Stimulated activated CD4-positive, alpha-beta T cell treated with anti-CD3 and anti-CD28 coated beads, Interleukin-4, amount 100 ng/mL, for 48 hours (primary cell): ENCODE measurements at regions not wholly inside any gene's neighbourhood (a gene's known extent, or its start where the extent isn't known, plus 50 kb on each side); places are given as distances from the start of the nearest gene placed in this dataset.
"Not testable (repeated sequence)": the region's sequence is repeated elsewhere in the genome, so short reads cannot be mapped to it uniquely, and the experiment has no call there.

Experiments used
- DNase-seq, 2 donors: peaks; one replicate each; pipeline ENCODE4 v3.0.0-alpha.2; 2020; ENCODE audit warnings: low read depth in 2 of 2

DNA sequence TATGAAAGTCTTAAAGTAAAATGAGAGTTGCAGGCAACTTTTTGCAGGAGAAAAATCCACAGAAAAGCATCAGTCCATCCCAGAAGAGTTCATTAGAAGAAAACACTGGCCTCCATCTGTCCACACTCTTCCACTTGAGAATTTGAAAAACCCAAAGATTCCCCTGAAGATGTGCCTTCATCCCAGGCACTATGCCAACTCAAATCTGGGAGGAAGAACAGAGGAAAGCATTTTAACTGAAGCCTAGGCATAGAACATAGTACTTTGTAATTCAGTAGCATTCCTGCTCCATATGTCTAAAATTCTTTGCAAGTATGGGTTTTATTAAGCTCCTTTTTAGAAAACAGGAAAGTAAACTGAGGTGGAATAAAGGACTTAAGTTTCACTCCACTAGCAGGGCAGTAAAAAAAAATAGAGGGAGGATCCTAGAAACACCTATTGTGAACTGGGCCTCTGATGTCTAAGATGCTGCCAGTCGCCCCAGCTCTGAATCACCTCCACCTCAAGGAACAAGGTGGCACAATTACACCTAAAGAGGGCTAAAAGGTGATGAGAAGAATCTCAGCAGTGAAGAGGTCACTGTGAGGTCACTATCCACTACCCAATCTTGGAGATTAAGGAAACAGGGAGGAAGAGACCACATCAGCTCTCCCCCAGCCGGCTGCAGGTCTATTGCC is 141.9 kb upstream of the FAM241A start:
- DNase-seq = no peak

DNA sequence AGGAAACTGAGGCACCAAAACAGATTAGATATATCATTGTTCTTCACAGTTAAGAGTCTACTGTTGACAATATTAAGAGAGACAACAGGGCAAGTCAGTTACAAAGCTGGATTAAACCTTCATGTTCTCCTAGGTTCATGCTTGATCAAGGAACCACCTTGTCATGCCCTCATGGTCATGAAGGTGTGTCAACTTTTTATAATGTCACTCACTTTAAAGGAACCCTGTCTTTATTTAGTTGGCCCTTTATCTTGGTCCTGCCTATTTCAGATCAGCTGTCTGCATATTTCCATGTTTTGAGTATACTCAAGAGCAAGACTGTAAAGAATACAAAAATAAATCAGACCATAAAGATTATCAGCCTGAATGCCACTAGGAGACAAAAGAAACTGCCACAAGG is 140.2 kb upstream of the FAM241A start:
- no peak for DNase-seq

DNA sequence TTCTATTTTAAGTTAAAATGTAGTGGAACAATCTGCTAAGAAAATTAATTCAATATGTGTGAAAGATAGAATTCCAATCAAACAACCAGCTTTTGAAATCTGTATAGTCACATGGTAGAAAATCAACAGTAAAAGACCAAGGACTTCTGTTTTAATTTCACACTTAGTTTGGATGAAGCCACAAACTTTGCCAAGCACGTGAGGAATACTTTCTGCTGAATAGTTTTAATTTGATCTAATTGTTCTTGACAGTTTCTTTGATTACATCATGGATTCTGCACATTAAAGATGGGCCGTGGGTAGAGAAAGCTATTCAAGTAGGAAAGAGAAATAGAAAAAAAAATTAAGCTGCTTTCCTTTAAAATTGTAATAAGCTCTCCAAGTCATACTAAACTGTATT is 137.9 kb upstream of the FAM241A start:
- no peak for DNase-seq

DNA sequence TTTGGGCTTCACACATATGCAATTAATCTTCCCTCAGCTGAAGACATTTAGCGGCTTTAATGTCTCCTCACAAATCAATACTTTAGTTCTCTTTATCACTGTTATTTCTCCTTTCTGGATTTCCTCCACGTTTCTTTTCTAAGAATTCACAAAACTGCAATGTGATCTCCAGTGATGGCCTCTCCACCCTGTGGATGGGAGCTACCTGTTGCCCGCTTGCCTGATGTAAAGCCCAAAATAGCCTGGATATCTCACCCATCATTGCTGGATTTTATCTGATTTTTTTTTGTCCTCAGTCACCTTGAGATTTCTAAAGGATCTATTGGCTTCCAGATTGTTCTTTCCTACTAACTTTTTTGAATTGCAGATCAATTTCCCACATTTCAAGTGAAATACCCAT is 129.3 kb upstream of the FAM241A start:
- DNase-seq = no peak

DNA sequence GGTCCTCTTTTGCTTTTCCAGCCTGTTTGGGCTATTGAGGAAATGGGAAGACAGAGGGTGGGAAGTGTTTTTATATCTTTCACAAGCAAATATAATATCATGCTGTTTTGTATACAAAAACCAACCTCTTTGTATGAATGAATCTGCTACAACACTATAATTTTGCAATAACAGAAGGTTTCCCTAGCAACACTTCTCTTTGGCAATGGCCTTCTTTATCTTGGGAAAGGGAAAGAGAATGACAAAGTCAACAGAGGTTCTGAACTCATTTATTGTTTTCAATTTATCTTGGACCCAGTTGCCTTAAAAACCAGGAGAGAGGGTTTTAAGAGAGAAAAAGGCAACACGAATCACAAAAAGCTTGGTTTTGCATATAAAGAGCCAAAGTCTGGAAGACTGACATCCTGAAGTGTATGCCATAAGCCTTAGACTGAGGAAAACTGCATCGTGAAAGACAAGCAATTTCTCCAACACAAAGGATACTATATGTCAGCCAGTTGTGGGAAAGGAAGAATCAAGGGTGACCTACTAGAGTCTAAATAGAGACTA is 121.8 kb upstream of the FAM241A start:
- DNase-seq = no peak

DNA sequence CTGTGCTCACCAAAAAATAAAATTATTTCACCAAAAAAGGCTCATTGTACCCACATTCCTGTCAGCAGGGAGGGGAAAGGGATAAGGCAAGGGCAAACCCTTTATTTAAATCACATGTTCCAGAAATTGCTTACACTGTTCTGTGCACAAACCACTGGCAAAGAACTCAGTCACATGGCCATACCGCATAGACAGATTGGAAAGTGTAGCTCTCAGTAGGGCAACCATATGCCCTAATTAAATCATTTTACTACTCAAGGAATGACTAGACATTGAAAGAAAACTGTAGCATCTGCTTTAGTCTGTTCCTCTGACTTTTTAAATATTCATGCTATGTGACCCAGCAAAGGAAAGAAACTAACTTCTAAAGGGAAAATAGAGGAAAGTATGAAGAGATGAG is 119.2 kb upstream of the FAM241A start:
- no peak for DNase-seq

DNA sequence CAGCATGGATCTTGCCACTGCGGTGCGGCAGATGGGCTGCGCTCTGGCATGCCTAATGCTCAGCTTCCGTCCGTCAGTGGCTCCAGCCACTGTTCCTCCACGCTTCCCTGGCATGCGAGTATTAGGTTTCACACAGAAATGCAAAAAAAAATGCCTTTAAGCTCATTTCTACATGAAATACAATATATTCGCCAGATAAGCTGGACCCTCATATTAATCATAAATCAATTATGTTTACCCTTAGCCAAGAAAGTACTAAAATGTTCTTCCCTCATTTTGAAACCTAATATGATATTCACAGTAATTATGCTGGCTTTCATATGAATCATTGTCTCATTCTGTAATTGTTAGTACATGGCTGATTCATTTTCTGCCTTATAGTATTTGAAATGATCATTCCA is 115.5 kb upstream of the FAM241A start:
- DNase-seq = no peak

DNA sequence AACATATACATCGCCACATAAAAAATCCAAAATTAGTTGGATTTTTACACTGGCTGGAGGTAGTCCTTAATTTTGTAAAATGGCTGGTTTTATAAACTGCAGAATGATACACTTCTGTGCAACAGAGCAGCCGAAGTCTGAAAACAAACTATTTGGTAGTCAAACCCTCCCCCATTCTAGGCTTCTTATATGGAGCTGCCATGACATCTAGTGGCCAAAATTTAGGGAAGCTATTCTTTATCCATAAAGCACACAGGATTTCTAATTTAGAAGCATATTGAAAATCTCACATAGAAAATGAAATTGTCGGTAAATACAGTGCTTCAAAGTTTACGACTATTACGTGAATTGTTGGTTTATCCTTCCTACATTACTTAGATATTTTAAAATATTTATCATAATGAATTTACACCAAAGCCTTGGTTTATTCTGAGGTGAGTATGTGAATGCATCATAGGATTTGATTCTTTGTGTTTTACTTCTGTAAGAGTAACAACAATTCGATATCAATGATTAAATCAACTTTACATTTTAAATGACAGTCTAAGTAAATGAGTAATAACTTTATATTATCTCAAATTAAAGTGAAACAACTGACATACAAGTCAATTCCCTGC is 113.4 kb upstream of the FAM241A start:
- DNase-seq = no peak

DNA sequence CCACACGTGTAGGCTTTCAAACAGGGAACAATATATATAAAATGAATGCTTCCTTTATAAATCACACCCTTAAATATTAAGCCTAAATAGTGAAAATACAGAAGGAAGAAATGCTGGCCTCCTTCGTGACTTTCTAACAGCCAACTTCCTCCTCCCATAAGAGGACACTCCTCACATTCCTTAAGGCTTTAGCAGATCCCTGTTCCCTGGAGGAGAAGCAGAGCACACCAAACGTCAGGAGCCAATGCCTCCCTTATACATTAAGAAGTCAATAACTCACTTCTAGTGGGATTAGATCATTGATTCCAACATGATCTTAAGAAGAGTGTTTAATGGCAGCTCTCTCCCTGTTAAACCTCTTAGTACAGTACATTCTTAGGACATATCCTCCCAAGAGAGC is 108.4 kb upstream of the FAM241A start:
- DNase-seq = no peak

DNA sequence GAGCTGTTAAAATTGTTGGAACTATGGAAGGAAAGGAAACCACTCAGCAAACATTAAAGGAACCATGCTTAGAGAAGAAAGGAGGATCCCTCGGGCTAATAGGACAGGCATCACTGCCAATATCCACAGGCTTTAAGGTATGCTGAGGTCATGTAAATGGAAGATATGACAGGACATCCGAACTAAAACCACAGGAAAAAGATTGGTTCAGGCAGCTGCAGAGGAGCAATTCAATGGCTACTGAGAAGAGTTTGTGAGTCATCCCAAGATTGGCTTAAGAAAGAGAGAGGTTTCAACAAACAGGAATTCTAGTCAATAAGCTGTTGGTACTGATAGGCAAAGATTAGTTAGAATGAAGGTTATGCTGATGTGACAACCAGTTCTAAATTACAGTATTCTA is 106.4 kb upstream of the FAM241A start:
- no peak for DNase-seq

DNA sequence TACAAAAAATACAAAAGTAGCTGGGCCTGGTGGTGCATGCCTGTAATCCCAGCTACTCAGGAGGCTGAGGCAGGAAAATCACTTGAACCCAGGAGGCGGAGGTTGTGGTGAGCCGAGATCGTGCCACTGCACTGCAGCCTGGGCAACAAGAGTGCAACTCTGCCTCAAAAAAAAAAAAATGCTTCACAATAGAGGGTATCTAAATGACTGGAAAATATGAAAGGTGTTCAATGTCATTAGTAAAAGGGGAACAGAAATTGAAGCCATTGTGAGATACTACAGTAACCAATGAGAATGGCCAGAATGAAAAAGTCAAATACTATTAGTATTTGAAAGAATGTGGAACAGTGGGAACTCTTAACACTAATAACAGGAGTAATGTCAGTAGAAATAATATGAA is 96.1 kb upstream of the FAM241A start:
- not testable (repeated sequence) for DNase-seq

DNA sequence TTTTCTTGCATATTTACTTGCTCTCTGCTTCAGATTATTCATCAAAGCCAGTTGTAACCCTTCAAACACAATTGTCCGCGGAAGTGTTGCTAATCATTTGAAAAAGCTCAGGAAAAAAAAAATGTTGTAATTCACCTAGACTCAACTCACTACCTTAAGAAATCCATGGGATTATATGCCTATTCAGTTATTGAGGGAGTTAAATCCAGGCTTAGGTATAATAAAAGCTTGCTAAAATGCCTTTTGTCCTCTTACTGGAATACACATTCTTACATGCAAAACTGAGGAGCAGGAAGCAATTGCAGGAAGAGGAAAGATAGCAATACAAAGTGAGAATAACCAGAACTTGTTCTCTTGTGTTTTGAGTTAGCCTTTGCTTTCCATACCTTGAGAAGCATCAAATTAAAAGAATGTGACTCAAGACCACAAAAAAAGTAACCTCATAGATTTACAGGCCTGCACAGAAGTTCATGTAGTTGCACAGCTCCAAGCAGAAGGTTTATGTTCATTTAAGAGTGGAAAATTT is 91.4 kb upstream of the FAM241A start:
- DNase-seq = no peak

DNA sequence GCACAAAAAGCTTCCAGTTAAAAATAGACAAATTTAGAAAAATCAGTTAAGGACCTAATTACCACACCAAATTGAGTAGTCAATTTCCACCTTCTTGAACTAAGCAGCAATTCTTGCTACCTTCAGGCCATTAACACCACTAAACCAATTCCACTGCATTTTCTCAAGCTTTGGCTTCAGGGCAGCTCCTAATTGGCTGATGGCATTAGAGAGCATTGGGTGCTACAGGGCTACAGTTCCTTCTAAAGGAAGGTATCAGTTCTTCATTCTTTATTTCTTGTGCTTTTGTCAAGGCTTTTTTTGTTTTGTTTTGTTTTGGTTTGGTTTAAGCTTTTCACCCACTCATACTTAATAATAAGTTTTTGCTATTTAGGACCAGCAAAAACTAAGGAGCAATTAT is 90.2 kb upstream of the FAM241A start:
- no peak for DNase-seq

DNA sequence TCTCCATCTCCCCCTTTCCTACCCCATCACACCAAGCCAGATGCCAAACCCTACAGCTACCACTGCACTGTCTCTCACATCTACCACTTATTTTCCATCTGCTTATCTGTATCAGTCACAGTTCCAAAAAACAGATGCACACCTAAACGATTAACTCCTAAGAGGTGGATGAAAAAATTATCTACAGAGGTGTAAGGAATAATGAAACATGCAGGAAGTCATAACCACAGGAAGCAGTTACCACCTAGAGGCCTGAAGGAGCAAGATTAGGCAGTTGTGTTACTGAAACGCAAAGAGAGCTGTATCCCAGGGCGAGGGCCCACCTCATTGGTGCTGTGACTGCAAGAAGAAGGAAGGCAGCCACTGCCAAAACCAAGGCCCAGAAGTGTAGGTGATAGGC is 87.8 kb upstream of the FAM241A start:
- DNase-seq = no peak

DNA sequence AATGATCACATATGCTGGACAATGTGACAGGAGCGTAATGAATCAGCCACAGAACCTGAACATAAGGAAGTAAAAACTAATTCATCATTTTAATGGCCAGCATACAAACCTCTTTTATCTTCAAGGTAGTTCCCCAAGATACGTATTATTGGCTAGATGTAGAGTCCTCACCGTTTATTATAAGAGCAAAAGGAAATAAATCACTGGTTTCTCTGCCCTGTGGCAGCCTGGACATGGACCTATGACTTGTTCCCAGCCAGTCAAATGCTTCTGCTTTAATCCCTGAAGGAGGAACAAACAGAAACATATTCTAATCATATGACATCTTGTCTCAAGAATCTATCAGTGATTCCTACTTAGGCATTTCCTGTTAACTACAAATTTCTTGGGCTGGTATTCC is 86.8 kb upstream of the FAM241A start:
- no peak for DNase-seq

DNA sequence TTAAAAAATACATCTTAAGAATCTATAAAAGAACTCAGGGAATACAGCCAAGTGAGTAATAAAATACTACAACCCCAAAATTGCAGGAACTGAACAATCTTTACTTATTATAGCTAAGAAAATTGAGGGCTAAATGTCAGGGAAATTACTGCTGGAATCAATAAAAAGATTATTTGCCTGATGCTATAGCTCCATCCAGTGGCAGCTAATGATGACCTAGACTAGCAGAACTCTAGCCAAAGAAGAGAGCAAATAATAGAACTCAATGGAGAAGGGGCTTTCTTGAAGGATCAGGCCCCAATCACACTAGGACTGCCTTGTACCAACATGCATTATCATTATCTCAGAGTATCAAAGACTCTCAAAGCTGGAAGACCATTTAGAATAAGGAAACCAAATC is 85.0 kb upstream of the FAM241A start:
- DNase-seq = no peak

DNA sequence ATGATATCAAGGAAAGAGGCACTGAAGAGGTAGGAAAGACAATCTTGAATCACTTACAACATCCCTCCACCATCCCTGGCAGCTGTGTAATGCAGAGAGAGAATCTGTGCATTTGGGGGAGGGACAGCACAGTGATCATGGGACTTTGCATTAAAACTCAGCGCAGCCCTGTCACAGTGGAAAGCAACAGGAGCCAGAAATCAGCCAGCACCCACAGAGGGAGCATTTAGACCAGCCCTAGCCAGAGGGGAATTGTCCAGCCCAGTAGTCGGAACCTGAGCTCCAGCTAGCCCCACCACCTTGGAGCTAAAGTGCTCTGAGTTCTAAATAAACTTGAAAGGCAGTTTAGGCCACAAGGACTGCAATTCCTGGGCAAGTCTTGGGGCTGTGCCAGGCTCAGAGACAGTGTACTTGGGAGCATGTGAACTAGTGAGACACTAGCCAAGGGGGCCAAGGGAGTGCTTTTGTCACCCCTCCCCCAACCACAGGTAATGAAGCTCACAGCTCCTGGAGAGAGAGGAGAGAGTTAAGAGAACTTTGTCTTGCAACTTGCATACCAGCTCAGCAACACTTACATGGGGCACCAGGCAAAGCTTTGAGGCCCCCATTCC is 83.9 kb upstream of the FAM241A start:
- no peak for DNase-seq

DNA sequence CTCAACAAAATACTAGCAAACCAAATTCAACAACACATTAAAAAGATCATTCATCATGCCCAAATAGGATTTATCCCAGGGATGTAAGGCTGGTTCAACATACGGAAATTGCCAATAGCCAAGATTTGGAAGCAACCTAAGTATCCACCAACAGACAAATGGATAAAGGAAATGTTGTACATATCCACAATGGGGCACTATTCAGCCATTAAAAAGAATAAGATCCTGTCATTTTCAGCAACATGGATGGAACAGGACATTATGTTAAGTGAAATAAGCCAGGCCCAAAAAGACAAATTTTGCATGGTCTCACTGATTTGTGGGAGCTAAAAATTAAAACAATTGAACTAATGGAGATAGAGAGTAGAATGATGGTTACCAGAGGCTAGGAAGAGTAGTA is 82.0 kb upstream of the FAM241A start:
- no peak for DNase-seq

DNA sequence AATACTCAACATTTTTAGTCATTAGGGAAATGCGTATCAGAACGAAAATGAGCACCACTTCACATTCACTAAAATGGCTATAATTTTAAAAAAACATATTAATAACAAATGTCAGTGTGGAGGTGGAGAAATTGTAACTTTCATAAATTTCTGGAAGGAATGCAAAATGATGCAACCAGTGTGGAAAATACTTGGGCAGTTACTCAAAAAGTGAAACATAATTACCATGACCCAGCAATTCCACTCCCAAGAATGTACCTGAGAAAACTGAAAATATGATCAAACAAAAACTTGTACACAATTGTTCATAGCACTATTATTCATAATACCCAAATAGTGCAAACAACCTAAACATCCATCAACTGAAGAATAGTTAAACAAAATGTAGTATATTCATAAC is 76.1 kb upstream of the FAM241A start:
- no peak for DNase-seq

DNA sequence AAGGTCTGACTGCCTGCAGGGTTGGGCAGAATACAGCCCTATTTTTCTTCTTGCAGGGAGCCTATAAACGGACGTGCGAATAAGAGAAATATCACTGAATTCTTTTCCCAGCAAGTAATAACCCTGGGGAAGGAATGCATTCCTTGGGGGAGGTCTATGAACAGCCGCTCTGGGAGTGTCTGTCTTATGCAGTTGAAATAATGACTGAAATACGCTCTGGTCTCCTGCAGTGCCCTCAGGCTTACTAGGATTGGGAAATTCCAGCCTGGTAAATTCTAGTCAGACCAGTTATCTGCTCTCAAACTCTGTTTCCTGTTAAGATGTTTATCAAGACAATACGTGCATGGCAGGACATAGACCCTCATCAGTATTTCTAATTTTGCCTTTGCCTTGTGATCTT is 72.1 kb upstream of the FAM241A start:
- no peak for DNase-seq

DNA sequence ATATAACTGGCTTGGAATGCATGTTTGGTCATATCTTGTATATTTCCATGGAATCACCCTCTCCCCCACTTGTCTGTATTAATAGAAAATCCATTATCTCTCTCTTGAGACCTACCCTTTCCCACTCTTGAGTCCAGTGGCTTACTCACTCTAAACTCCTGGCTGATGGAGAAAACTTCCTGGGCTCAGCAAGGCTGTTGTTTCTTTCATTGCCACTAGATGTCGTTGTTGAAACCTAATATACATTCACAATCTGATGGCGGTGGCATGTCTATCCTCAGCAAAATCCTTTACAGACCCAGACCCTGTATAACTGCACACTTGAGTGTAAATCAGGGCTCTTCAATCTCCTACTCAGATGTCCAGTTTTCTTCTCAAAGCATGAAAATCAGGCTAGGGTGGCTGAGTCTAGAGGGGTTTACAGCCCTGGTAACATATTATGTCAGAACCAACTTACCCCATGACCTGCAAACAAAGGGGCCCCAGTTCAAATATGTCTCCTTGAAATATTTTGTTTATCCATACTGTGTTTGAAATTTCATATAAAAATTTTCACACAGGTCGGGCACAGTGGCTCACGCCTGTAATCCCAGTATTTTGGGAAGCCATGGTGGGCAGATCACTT is 70.0 kb upstream of the FAM241A start:
- no peak for DNase-seq

DNA sequence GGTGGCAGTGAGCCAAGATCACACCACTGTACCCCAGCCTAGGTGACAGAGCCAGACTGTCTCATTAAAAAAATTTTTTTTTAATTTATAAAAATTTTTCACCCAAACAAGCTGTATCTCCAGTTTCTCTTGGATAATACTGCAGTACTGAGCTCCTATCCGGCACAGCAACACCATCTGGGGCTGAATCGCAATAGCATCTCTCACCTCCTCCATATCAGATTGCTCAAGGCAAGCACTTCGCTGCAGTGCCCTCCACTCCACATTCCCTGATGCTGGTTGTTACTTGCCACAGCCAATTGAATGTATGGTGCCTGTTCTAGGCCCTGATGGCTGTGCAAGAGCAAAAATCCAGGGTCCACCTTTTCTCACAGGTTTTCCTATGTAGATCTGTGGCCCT is 69.3 kb upstream of the FAM241A start:
- no peak for DNase-seq
